ENCODE measurements at regions not wholly inside any gene's neighbourhood (a gene's known extent, or its start where the extent isn't known, plus 50 kb on each side); places are given as distances from the start of the nearest gene placed in this dataset.
"Not testable (repeated sequence)": the region's sequence is repeated elsewhere in the genome, so short reads cannot be mapped to it uniquely, and the experiment has no call there.

DNA sequence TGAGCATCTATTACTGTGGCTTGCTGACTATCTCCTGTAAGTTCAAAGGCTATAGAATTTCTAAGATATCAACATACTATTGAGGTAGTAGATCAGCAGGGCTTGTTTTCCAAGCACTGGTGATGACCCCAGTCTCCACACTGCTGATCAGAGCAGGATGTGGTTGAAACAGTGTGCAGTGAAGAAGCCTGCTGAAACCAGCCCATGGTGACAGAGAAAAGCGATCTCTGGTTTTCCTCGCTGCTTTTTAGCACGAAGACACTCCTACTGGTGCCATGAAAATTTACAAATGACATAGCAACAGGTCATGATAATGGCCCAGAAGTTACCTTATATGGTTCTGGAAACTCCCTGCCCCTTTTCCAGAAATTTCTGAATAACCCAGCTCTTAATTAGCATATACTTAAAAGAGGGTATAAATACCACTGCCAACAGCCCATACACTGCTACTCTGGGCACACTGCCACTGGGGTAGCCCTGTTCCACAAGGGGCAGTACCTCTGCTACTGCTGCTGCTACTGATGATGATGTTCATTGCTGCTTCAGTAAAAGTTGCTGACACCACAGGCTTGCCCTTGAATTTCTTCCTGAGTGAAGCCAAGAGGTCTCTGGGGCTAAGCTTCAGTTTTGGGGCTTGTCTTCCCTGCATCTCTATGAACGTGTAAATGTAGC is 1689.5 kb upstream of the PCDH10 start:
- DNase-seq (ENCODE audit: low spot score), result no peak

DNA sequence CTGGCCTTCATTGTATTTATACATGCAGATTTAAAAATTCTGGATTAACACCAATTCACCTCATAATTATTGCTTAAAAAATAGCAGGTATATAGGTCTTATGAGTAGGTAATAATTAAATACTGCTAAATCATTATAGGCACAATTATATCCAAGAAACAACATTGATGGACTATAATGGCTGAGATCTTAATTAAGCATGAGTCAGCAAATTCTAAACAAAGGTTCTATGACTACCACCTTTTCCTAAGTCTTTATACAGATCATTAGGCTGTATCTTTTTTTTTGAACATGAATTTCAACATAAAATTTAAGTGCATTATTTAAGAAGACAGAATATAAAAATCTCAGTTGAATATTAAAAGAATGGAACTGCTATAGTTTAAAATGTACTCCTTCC is 1678.7 kb upstream of the PCDH10 start:
- no peak for DNase-seq (ENCODE audit: low spot score)

GRCh38 chr4:131488772-131489171 is 1660.3 kb upstream of the PCDH10 start:
- DNase-seq (ENCODE audit: low spot score), result no peak

DNA sequence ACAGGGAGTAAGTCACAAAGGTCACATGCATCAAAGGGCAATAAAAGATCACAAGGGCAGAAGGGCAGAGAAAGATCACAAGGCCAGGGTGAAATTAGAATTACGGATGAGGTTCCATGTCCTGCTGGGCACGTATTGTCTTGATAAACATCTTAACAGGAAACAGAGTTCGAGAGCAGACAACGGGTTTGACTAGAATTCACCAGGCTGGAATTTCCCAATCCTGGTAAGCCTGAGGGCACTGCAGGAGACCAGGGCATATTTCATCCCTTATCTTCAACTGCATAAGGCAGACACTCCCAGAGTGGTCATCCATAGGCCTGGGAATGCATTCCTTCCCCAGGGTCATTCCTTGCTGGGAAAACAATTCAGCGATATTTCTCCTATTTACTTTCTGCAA is 1652.9 kb upstream of the PCDH10 start:
- DNase-seq (ENCODE audit: low spot score), result not testable (repeated sequence)

- no peak for DNase-seq (ENCODE audit: low spot score)
Measured at GRCh38 chr4:131499141-131499873, 1649.8 kb upstream of the PCDH10 start.

GRCh38 chr4:131509521-131509920 is 1639.6 kb upstream of the PCDH10 start:
- DNase-seq (ENCODE audit: low spot score), result no peak

GRCh38 chr4:131526686-131527085 is 1622.4 kb upstream of the PCDH10 start:
- DNase-seq (ENCODE audit: low spot score), result no peak

GRCh38 chr4:131531087-131531486 is 1618.0 kb upstream of the PCDH10 start:
- no peak for DNase-seq (ENCODE audit: low spot score)

- DNase-seq (ENCODE audit: low spot score), result no peak
Measured at GRCh38 chr4:131534944-131535645, 1614.0 kb upstream of the PCDH10 start.

DNA sequence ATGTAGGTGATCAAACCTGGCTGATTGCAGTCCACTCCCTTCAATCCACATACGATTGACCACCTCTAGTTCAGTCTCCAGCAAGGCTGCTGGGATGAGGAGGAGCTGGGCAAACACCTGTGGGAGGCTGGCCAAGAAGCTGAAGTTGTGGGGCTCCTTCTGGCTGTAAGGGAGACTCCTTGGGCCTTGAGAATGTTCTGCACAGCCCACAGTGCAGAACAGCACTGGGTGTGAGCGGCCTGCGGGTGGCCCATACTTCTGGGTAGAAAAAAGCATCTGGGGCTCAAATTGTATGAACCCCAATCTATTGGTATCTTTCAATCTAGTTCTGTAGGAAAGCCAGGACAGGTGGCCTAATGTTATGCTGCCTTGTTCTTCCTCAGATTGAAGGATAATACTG is 1608.8 kb upstream of the PCDH10 start:
- DNase-seq (ENCODE audit: low spot score), result no peak

- DNase-seq (ENCODE audit: low spot score), result no peak
Measured at GRCh38 chr4:131547506-131547981, 1601.5 kb upstream of the PCDH10 start.

GRCh38 chr4:131551306-131551705 is 1597.8 kb upstream of the PCDH10 start:
- DNase-seq (ENCODE audit: low spot score), result no peak

DNA sequence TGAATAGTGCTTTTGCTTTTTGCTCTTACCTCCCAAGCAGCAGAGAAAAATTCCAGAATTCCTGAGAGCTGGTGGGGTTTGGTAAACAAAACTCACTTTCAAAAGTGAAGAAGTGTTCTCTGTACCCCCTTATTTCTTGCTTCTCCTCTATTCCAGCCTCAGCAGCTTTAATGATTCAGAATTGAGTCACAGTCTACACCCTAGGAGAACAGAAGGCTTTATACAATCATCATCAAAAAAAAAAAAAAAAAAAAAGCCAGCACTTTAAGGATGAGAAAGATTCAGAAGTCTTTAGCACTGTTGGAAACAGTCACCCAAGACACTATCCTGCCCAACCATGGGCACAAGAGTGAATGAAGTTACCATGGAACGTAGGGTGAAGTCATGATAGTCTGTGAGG is 1583.1 kb upstream of the PCDH10 start:
- no peak for DNase-seq (ENCODE audit: low spot score)

GRCh38 chr4:131584587-131584986 is 1564.5 kb upstream of the PCDH10 start:
- no peak for DNase-seq (ENCODE audit: low spot score)

DNA sequence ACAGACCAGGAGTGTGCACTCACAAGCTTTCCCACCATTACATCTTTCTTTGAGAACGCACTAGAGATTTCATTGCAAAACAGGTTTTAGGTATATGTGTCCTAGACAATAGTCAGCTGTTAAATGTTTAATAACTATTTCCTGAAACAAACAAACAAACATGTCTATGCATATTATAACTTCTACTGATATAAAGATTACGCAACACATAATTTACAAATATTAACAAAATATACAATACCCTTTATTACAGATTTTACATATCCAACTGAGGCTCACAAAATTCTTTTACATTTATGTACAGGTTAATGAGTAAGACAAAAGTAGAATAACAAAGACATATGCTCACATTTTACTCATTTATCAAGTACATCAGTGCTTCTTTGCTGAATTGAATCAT is 1554.0 kb upstream of the PCDH10 start:
- no peak for DNase-seq (ENCODE audit: low spot score)

DNA sequence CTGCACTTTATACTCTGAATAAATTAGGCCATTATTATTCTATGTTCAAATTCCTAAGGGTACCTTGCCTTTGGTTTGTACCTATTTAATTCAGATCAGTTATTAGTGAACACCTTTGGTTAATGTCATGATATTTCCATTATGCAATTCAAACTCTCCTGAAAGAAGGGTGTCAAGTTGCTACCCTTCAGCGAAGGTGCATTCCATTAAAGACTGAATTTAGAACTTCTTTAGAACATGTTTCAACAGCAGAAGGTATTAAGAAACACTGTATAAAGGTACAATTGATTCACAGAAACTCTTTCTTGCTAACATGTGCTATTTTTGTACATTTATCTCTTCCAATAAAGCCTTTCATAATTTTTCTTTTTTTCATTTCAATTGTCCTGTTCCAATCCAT is 1545.4 kb upstream of the PCDH10 start:
- no peak for DNase-seq (ENCODE audit: low spot score)

DNA sequence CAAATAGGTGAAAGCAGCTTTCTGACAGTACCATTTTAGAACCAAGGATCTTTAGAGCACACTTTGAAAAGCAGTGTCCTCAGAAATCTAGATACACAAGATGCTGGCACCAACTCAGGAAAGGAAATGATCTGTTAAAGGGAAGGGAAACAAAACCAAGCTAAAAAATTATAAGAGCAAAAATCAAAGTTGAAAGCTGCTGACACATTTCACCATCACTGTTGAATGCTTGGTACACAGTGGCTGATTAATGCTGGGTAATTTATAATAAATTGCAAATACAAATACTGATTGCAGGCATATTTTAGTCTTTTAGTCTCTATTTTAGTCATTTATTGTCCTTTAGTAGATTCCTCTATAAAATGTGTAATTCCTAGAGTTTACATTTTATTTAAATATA is 1540.1 kb upstream of the PCDH10 start:
- no peak for DNase-seq (ENCODE audit: low spot score)

DNA sequence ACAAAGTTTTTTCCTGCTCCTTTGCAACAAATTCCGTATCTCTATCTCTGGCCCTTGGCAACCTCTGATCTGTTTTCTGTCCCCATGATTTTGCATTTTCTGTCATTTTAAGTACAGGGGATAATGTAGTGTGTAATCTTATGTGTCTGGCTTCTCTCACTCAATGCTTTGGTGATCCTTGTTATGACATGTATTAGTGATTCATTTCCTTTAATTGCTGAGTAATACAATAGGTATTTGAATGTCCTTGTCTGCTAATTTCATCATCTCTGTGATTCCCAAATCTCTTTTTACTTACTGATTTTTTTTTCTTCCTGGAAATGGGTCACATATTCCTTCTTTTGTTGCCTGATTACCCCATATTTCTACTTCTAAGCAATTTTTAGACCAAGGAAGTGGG is 1538.6 kb upstream of the PCDH10 start:
- DNase-seq (ENCODE audit: low spot score), result not testable (repeated sequence)

DNA sequence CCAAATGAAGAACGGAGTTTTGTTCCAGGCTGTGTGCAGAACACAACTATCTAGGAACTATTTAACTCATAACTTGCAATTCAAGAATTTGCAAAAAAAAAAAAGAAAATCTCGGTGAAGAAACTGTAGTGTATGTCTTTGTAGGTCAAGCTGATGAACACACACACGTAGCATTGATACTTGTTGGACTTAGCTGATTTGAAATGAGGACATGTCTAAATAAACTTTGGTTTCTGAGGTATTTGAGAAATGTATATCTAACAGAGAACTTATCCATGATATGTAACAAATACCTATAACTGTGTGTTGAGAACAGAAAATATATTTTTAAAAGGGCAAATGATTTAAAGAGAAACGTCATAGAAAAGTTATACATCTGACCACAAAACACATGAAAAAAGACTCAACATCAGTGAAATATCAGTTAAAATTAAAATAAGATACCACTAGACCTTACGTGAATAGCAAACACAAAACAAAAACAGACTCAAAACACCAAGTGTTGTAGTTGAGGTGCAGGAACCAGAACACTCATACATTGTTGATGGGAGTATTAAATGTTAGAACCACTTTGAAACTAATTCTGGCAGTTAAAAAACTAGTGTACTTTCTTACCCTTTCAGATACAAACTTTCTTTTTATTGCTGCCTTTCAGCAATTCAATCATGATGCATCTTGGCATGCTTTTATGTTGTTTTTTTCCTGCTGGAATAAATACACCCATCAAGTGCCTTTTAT is 1535.8 kb upstream of the PCDH10 start:
- DNase-seq (ENCODE audit: low spot score), result no peak

DNA sequence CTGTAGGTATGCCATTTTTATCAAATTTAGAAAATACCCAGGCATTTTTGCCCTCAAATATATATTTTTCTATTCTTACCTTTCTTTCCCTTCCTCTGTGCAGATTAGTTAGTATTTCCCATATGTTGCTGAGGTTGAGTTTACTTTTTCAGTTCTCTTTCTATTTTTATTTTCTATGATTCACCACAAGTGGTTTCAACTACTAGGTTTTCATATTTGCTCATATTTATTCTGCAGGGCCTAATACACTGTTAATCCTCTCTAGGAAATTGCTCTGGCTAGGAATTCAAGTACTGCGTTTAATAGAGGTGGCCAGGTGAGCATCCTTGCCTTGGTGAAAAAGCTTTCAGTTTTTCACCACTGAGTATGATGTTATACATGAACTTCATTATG is 1535.3 kb upstream of the PCDH10 start:
- no peak for DNase-seq (ENCODE audit: low spot score)

DNA sequence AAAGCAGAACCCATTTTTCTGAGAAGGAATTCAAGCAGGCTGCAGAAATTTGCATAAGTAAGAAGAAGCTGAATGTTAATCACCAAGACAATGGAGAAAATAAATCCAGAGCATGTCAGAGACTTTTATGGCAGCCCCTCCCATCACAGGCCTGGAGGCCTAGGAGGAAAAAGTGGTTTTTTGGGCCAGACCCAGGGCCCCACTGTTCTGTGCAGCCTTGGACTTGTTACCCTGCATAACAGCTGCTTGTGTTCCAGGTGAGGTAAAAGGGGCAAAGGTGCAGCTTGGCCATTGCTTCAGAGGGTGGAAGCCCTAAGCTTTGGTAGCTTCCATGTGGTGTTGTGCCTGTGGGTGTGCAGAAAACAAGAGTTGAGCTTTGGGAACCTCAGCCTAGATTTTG is 1516.2 kb upstream of the PCDH10 start:
- no peak for DNase-seq (ENCODE audit: low spot score)

DNA sequence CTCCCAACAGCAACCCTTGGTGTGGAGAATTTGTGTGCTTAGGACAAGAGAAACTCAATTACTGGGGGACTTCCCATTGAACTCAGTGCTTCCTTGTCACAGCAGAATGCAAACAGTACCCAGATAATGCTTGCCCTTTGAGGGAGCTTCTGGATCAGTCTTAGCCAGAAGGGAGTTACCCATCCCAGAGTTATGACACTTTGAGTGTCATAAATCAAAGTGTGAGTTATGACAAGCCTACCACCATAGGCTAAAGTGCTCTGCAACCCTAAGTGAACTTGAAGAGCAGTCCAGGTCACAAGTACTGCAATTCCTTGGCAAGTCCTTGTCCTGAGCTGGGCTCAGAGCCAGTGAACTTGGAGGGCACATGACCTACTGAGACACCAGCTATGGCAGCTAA is 1513.9 kb upstream of the PCDH10 start:
- DNase-seq (ENCODE audit: low spot score), result no peak

All from hematopoietic multipotent progenitor cell treated with erythropoietin and hydrocortisone succinate and interleukin-3 and kit ligand, for 15 days (in vitro differentiated cells).